GM12878 (cell line): ENCODE measurements at regions not wholly inside any gene's neighbourhood (a gene's known extent, or its start where the extent isn't known, plus 50 kb on each side); places are given as distances from the start of the nearest gene placed in this dataset.

ENCODE experiments used
- ATAC-seq: fragments of 200-7000 bp; cut with Tn5 transposase; 3 replicates; pipeline ENCODE4 v1.9.1; 2020; ENCODE audit warnings: mild to moderate bottlenecking, moderate library complexity
- BruUV-seq: library from RNA; stranded (reverse); fragments of 400-500 nt; replicated peaks from 2 replicates; lab custom pipeline; 2021; lab: Mats Ljungman, UMichigan
- CTCF ChIA-PET: fragments of 300-600 bp; sonication (Branson Sonifier 250); formaldehyde crosslinking; extraction: SDS; loops from one replicate; lab custom pipeline; 2021; ENCODE audit warnings: inconsistent platforms; lab: Yijun Ruan, JAX
- POLR2A ChIA-PET: fragments of 350-600 bp; formaldehyde crosslinking; extraction: SDS; loops from one replicate; lab custom pipeline; 2021; ENCODE audit warnings: inconsistent platforms; lab: Charles Lee
- RAD21 ChIA-PET: fragments of 300-600 bp; sonication (Branson Sonifier 250); formaldehyde crosslinking; loops from one replicate; lab custom pipeline; 2023; ENCODE audit warnings: antibody characterized with exemption; ENCODE audit not compliant: unreplicated experiment; lab: Charles Lee
- SMC1A ChIA-PET: fragments of 300-600 bp; sonication (Branson Sonifier 250); formaldehyde crosslinking; loops from one replicate; lab custom pipeline; 2023; ENCODE audit not compliant: unreplicated experiment, uncharacterized antibody; lab: Charles Lee
- DNase-seq: peaks from one replicate; pipeline ENCODE4 v3.0.0-alpha.2; 2011; ENCODE audit warnings: low read depth, low spot score
- FAIRE-seq: peaks from 3 replicates; lab custom pipeline; 2011; peaks lifted over from hg19 to GRCh38; lab: Jason Lieb, UNC
- H2AFZ ChIP-seq: 2 replicates; pipeline ENCODE4 v1.6.0; 2011; ENCODE audit warnings: low read depth, low read length, control low read depth; ENCODE audit not compliant: control insufficient read depth
- H3K27ac ChIP-seq: 2 replicates; pipeline ENCODE4 v1.5.1; 2011; ENCODE audit warnings: control low read depth; ENCODE audit not compliant: control insufficient read depth, insufficient read depth
- H3K27me3 ChIP-seq, 2 experiments: replicated peaks in 1 of 2; 2 replicates each; pipeline versions ENCODE4 v1.6.0 to v1.6.1; 2011; ENCODE audit warnings: low read length in 1 of 2; ENCODE audit not compliant: control insufficient read depth in 2 of 2, insufficient read depth in 2 of 2
- H3K36me3 ChIP-seq, 2 experiments: 2 replicates each; pipeline ENCODE4 v1.5.1; 2011; ENCODE audit warnings: low read length in 1 of 2; ENCODE audit not compliant: control insufficient read depth in 2 of 2, insufficient read depth in 2 of 2
- H3K4me1 ChIP-seq: 2 replicates; pipeline ENCODE4 v1.6.1; 2011; ENCODE audit warnings: mild to moderate bottlenecking, low read length, moderate library complexity, mixed read lengths; ENCODE audit not compliant: control insufficient read depth, insufficient read depth
- H3K4me2 ChIP-seq: 2 replicates; pipeline ENCODE4 v1.6.0; 2011; ENCODE audit warnings: control low read depth; ENCODE audit not compliant: control insufficient read depth, insufficient read depth
- H3K4me3 ChIP-seq: fragments of 200-600 bp; sonication (generic); 2 replicates; pipeline ENCODE4 v1.5.1; 2016
- H3K79me2 ChIP-seq: 2 replicates; pipeline ENCODE4 v1.6.0; 2011; ENCODE audit warnings: low read length; ENCODE audit not compliant: control insufficient read depth, insufficient read depth
- H3K9ac ChIP-seq: 2 replicates; pipeline ENCODE4 v1.8.0; 2011; ENCODE audit warnings: low read length, control low read depth, mixed read lengths; ENCODE audit not compliant: control insufficient read depth, insufficient read depth
- H3K9me3 ChIP-seq: replicated peaks from 3 replicates; pipeline ENCODE4 v1.5.1; 2011; ENCODE audit warnings: mild to moderate bottlenecking, low read length; ENCODE audit not compliant: control insufficient read depth, insufficient read depth
- H4K20me1 ChIP-seq: 2 replicates; pipeline ENCODE4 v1.6.0; 2011; ENCODE audit not compliant: control insufficient read depth, insufficient read depth
- CREB1 ChIP-seq: IDR thresholded peaks from 2 replicates; pipeline ENCODE4 v1.6.1; 2012; ENCODE audit warnings: low read depth, mild to moderate bottlenecking, inconsistent platforms
- ZBTB40 ChIP-seq: fragments of 450-650 bp; IDR thresholded peaks from 2 replicates; pipeline ENCODE4 v1.6.1; 2016; ENCODE audit warnings: mild to moderate bottlenecking, moderate library complexity, borderline replicate concordance
- WGBS: methylation state at CpG from one replicate; pipeline ENCODE4 v1.1.6; 2016; ENCODE audit warnings: low lambda C conversion rate; ENCODE audit not compliant: insufficient replicate concordance, insufficient coverage; ENCODE audit errors: missing lambda C conversion rate; 5-methylcytosine and 5-hydroxymethylcytosine counted together
- in situ Hi-C: fragments of 300-500 bp; cut with MboI; formaldehyde crosslinking; loops from 9 replicates; pipeline ENCODE4 v1.14.3; 2018; ENCODE audit warnings: mixed read lengths
- intact Hi-C: fragments of 100-400 bp; cut with micrococcal nuclease; formaldehyde crosslinking; loops from one replicate; pipeline ENCODE4 v1.14.2; 2022; ENCODE audit not compliant: unreplicated experiment

GRCh38 chr1:213366141-213366831 lies 315.2 kb downstream of the RPS6KC1 start:
- Histone ChIP-seq H2AFZ (no peak overlapping the region), H3K9ac (no peak overlapping the region), H3K4me2 (no peak overlapping the region), H3K36me3 (no peaks in the 10 kb centered on the region), H3K9me3 (no peaks in the 10 kb centered on the region), H3K4me3 (no peak overlapping the region), H3K4me1 (no peaks in the 10 kb centered on the region), H3K27ac (no peak overlapping the region), H3K79me2 (no peaks in the 10 kb centered on the region), H4K20me1 (no peaks in the 10 kb centered on the region), H3K27me3 (no peaks in the 10 kb centered on the region; a peak in 1 of 4 replicates)
- CTCF ChIA-PET: no interaction called here
- BruUV-seq: no TSS peak
- DNase-seq: no peak
- SMC1A ChIA-PET: interaction anchor here (1.4 kb wide), 1 partner anchor 244 kb away, joined by 3 read pairs; no protein-coding TSS in a partner anchor
- in situ Hi-C loops (no loop called here), intact Hi-C loops (no loop called here)
- no peak for ATAC-seq
- POLR2A ChIA-PET: no interaction called here
- FAIRE-seq: no peak
- no peak for TF ChIP-seq CREB1
- 0 out of 2 replicates have a peak, but pooled peaks have one; percentile 32 for TF ChIP-seq ZBTB40
- RAD21 ChIA-PET: no interaction called here
- WGBS: 39% methylated on average over 10 of the region's 10 CpGs
